Islet of Langerhans (tissue), 1 donor: ENCODE measurements at regions not wholly inside any gene's neighbourhood (a gene's known extent, or its start where the extent isn't known, plus 50 kb on each side); places are given as distances from the start of the nearest gene placed in this dataset.

Experiments used
- FAIRE-seq: peaks from one replicate; lab custom pipeline; 2011; peaks lifted over from hg19 to GRCh38; lab: Jason Lieb, UNC

- FAIRE-seq: no peak
Measured at GRCh38 chr18:65547046-65547445, 203.8 kb upstream of the CDH7 start.

GRCh38 chr18:65544701-65545100 is 206.1 kb upstream of the CDH7 start:
- no peak for FAIRE-seq

- FAIRE-seq: no peak
Measured at GRCh38 chr18:65527879-65528633, 222.8 kb upstream of the CDH7 start.

GRCh38 chr18:65526099-65526498 is 224.7 kb upstream of the CDH7 start:
- FAIRE-seq: no peak

GRCh38 chr18:65523461-65523860 is 227.4 kb upstream of the CDH7 start:
- no peak for FAIRE-seq

GRCh38 chr18:65522907-65523306 is 227.9 kb upstream of the CDH7 start:
- FAIRE-seq: no peak

GRCh38 chr18:65516209-65516608 is 234.6 kb upstream of the CDH7 start:
- FAIRE-seq: no peak

GRCh38 chr18:65498605-65499004 is 252.2 kb upstream of the CDH7 start:
- FAIRE-seq: no peak

GRCh38 chr18:65487569-65487968 is 263.2 kb upstream of the CDH7 start:
- FAIRE-seq: no peak

- no peak for FAIRE-seq
Measured at GRCh38 chr18:65477455-65477854, 273.4 kb upstream of the CDH7 start.

- FAIRE-seq: no peak
Measured at GRCh38 chr18:65468881-65469280, 281.9 kb upstream of the CDH7 start.

- no peak for FAIRE-seq
Measured at GRCh38 chr18:65464361-65464760, 286.5 kb upstream of the CDH7 start.

GRCh38 chr18:65459741-65460140 is 291.1 kb upstream of the CDH7 start:
- FAIRE-seq: no peak

- FAIRE-seq: no peak
Measured at GRCh38 chr18:65458871-65459270, 291.9 kb upstream of the CDH7 start.

GRCh38 chr18:65439188-65439587 is 311.6 kb upstream of the CDH7 start:
- no peak for FAIRE-seq

- FAIRE-seq: no peak
Measured at GRCh38 chr18:65436430-65436829, 314.4 kb upstream of the CDH7 start.

GRCh38 chr18:65435534-65435933 is 315.3 kb upstream of the CDH7 start:
- FAIRE-seq: no peak

- FAIRE-seq: no peak
Measured at GRCh38 chr18:65429601-65430000, 321.2 kb upstream of the CDH7 start.

GRCh38 chr18:65425366-65425765 is 325.4 kb upstream of the CDH7 start:
- no peak for FAIRE-seq

GRCh38 chr18:65423776-65424175 is 327.0 kb upstream of the CDH7 start:
- FAIRE-seq: no peak

GRCh38 chr18:65422544-65423136 is 328.2 kb upstream of the CDH7 start:
- FAIRE-seq: no peak

GRCh38 chr18:65415098-65415497 is 335.7 kb upstream of the CDH7 start:
- FAIRE-seq: no peak

GRCh38 chr18:65414501-65414900 is 336.3 kb upstream of the CDH7 start:
- no peak for FAIRE-seq

GRCh38 chr18:65411061-65411460 is 339.8 kb upstream of the CDH7 start:
- no peak for FAIRE-seq
